ENCODE measurements at regions not wholly inside any gene's neighbourhood (a gene's known extent, or its start where the extent isn't known, plus 50 kb on each side); places are given as distances from the start of the nearest gene placed in this dataset.
"Not testable (repeated sequence)": the region's sequence is repeated elsewhere in the genome, so short reads cannot be mapped to it uniquely, and the experiment has no call there.

- no peak for TF ChIP-seq CTCF (IDR thresholded peaks at IDR 0.05; ENCODE audit: partially characterized antibody, unreplicated experiment)
- H3K4me1 Mint-ChIP-seq (ENCODE audit: low read depth, unreplicated experiment): peaks cover 7% of the 10 kb centered on the region
- DNase-seq: no peak
- H3K27ac Mint-ChIP-seq (ENCODE audit: unreplicated experiment): no peak overlapping the region
- peaks cover 5% of the 10 kb centered on the region for H3K9me3 Mint-ChIP-seq (ENCODE audit: unreplicated experiment)
- H3K27me3 Mint-ChIP-seq (ENCODE audit: unreplicated experiment): peaks cover 5% of the 10 kb centered on the region
- no peak overlapping the region for H3K4me3 Mint-ChIP-seq (ENCODE audit: unreplicated experiment)
- H3K36me3 Mint-ChIP-seq (ENCODE audit: unreplicated experiment): no peaks in the 10 kb centered on the region
Measured at GRCh38 chr10:124242365-124242764, 149.0 kb upstream of the CHST15 start.

- not testable (repeated sequence) for H3K27me3 Mint-ChIP-seq (ENCODE audit: unreplicated experiment); H3K4me3 Mint-ChIP-seq (ENCODE audit: unreplicated experiment); H3K9me3 Mint-ChIP-seq (ENCODE audit: unreplicated experiment); DNase-seq; H3K36me3 Mint-ChIP-seq (ENCODE audit: unreplicated experiment); H3K27ac Mint-ChIP-seq (ENCODE audit: unreplicated experiment); H3K4me1 Mint-ChIP-seq (ENCODE audit: low read depth, unreplicated experiment)
Measured at GRCh38 chr10:124241510-124241909, 148.1 kb upstream of the CHST15 start.

GRCh38 chr10:124240839-124241291 is 147.5 kb upstream of the CHST15 start:
- TF ChIP-seq CTCF (IDR thresholded peaks at IDR 0.05; ENCODE audit: partially characterized antibody, unreplicated experiment): no peak
- Mint-ChIP-seq H3K36me3 (ENCODE audit: unreplicated experiment) (no peaks in the 10 kb centered on the region), H3K4me3 (ENCODE audit: unreplicated experiment) (no peak overlapping the region), H3K9me3 (ENCODE audit: unreplicated experiment) (peaks cover 5% of the 10 kb centered on the region), H3K27ac (ENCODE audit: unreplicated experiment) (no peak overlapping the region), H3K27me3 (ENCODE audit: unreplicated experiment) (peaks cover 5% of the 10 kb centered on the region), H3K4me1 (ENCODE audit: low read depth, unreplicated experiment) (peaks cover 7% of the 10 kb centered on the region)
- peak; percentile 40 for DNase-seq

- TF ChIP-seq CTCF (IDR thresholded peaks at IDR 0.05; ENCODE audit: partially characterized antibody, unreplicated experiment): no peak
- Mint-ChIP-seq H3K27ac (ENCODE audit: unreplicated experiment) (no peak overlapping the region), H3K9me3 (ENCODE audit: unreplicated experiment) (peaks cover 5% of the 10 kb centered on the region), H3K27me3 (ENCODE audit: unreplicated experiment) (peaks cover 5% of the 10 kb centered on the region), H3K4me1 (ENCODE audit: low read depth, unreplicated experiment) (peaks cover 7% of the 10 kb centered on the region), H3K4me3 (ENCODE audit: unreplicated experiment) (no peak overlapping the region), H3K36me3 (ENCODE audit: unreplicated experiment) (no peaks in the 10 kb centered on the region)
- DNase-seq: no peak
Measured at GRCh38 chr10:124239696-124240095, 146.3 kb upstream of the CHST15 start.

GRCh38 chr10:124239134-124239533 is 145.7 kb upstream of the CHST15 start:
- Mint-ChIP-seq H3K4me3 (ENCODE audit: unreplicated experiment) (no peak overlapping the region), H3K36me3 (ENCODE audit: unreplicated experiment) (no peaks in the 10 kb centered on the region), H3K27me3 (ENCODE audit: unreplicated experiment) (peaks cover 5% of the 10 kb centered on the region), H3K9me3 (ENCODE audit: unreplicated experiment) (peaks cover 5% of the 10 kb centered on the region), H3K4me1 (ENCODE audit: low read depth, unreplicated experiment) (peaks cover 7% of the 10 kb centered on the region), H3K27ac (ENCODE audit: unreplicated experiment) (no peak overlapping the region)
- no peak for DNase-seq
- no peak for TF ChIP-seq CTCF (IDR thresholded peaks at IDR 0.05; ENCODE audit: partially characterized antibody, unreplicated experiment)

GRCh38 chr10:124238367-124238766 is 145.0 kb upstream of the CHST15 start:
- Mint-ChIP-seq H3K27me3 (ENCODE audit: unreplicated experiment) (peaks cover 3% of the 10 kb centered on the region), H3K36me3 (ENCODE audit: unreplicated experiment) (no peaks in the 10 kb centered on the region), H3K4me3 (ENCODE audit: unreplicated experiment) (no peak overlapping the region), H3K9me3 (ENCODE audit: unreplicated experiment) (peaks cover 5% of the 10 kb centered on the region), H3K27ac (ENCODE audit: unreplicated experiment) (no peak overlapping the region), H3K4me1 (ENCODE audit: low read depth, unreplicated experiment) (peaks cover 4% of the 10 kb centered on the region)
- TF ChIP-seq CTCF (IDR thresholded peaks at IDR 0.05; ENCODE audit: partially characterized antibody, unreplicated experiment): no peak
- no peak for DNase-seq
